ENCODE measurements at regions not wholly inside any gene's neighbourhood (a gene's known extent, or its start where the extent isn't known, plus 50 kb on each side); places are given as distances from the start of the nearest gene placed in this dataset.
A peak's percentile ranks its signal among the peaks of the same experiment; 100 is the strongest.

- no peak for DNase-seq
Measured at GRCh38 chr7:33701927-33702326, 203.4 kb upstream of the BMPER start.

DNA sequence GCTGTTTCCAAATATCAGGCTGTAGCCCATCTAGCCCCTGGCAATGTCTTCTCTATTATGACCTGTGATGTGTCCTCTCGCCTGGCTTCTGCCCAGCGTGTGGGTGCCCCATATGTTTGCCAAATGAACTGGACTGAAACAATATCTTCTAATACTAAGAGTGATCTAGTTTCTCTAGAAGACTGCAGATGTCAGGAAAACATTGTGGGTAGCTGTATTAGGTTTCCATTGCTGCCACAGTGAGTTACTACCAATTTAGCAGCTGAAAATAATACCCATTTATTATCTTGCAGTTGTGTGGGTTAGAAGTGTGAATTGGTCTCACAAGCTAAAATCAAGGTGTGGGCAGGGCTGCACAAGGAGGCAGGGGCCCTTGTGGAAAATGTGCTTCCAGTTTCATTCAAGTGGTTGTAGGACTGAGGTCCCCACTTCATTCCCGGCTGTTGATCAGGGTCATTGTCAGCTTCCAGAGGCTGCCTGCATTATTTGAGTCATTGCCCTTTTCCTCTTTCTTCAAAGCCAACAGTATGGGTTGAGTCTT, 202.8 kb upstream of the BMPER start:
- no peak for DNase-seq

GRCh38 chr7:33705333-33705833, 200.0 kb upstream of the BMPER start:
- DNase-seq = peak; percentile 22

DNA sequence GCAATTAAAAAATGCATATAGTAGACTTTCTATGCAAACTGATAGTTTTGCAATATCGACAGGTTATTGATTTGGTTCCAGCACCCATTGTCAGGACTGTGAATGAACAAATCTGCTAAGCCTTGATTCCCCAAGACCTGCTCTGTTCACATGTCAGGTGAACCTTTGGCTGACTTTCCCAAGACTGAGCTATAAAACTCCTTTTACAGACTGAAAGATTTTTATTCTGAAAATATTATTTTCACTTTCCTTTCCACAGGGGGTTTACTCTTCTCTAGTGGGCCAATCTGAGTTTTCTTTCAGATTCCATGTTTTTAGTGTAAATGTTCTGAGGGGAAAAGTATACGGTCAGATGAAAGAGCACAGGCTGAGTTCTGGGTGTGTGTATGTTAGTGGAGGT, 199.2 kb upstream of the BMPER start:
- DNase-seq = no peak

DNA sequence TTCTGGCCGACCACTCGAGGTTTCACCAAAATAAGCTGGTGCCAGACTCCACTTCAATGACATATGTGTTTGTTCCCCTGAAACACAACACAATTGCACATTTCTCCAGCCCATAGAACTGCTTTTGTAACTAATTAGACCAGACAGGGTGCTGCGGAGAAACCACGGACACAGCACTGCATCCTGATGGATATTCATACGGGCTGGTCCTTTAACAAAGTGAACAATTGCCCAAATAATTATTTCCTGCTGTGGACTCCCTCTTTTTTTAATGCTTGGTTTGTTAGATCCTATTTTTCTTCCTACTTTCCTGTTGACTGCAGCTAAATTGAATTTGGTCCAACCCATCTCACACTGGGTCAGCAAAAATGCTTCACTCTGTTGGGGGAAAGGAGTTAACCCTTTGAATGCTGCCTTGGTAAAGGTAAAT, 198.6 kb upstream of the BMPER start:
- DNase-seq = no peak

DNA sequence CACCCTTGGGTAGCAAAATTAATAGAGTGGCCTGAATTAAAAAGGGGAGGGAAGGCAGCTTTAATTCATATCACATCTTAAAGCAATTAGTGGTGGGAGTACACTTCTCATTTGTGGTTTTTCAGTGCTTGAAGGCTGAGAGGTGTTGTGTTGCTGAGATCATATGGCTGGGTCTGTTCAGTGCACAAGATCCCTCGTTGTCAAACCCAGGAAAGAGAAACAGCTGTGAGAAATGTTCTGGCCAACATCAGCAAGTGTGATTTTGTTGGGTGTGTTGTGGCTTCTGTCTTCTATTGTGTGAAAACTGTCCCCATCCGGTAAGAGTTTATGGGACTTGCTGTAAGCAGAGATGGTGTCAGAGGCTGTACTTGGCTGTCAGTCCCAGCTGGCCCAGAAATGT, 197.9 kb upstream of the BMPER start:
- DNase-seq = peak; percentile 2

GRCh38 chr7:33710608-33711007, 194.7 kb upstream of the BMPER start:
- no peak for DNase-seq

GRCh38 chr7:33711231-33712019, 193.9 kb upstream of the BMPER start:
- DNase-seq = no peak

DNA sequence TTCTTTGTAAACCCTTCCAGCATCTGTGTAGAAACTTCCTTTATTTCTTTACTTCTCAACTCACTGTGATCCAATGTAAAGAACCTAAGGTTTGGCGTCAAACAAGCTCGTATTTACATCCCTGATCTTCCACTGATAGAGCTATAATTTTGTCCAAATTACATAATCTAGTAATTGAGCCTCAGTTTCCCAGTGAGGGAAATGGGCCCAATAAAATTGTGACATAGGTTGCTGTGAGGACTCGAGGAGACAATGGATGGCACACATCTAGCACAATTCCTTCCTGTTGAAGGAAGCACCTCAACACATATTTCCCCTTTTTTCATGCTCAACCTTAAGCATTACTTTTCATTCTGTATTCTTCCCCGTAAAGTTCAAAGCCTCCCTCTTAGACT, 193.3 kb upstream of the BMPER start:
- DNase-seq = no peak

- no peak for DNase-seq
Measured at GRCh38 chr7:33714208-33714607, 191.1 kb upstream of the BMPER start.

GRCh38 chr7:33716581-33717477, 188.5 kb upstream of the BMPER start:
- peak; percentile 2 for DNase-seq

DNA sequence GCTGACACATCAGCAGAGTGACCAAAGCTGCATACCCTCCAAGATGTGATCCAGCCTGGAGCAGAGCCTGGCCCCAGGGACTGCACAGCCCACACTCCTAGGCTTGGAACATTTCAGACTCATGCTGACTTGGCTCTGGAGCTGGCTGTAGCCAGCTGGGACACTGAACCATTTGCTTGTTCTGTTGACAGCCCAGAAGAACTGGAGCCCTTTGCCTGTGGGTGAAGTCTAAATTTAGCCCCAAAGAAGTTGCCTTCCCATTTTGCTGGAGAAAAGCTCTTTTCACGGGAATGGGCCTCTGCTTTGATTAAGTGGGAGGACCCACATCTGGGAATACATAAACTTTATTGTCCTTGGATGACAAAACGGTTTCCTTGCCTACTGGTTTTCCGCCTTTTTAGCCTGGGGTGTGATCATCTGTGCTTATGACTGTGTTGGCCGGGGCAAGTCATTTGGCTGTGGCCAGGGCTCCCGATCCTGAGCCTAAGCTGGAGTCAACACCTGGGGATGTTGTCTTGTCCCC, 186.2 kb upstream of the BMPER start:
- DNase-seq = no peak

GRCh38 chr7:33720139-33720538, 185.2 kb upstream of the BMPER start:
- DNase-seq = no peak

DNA sequence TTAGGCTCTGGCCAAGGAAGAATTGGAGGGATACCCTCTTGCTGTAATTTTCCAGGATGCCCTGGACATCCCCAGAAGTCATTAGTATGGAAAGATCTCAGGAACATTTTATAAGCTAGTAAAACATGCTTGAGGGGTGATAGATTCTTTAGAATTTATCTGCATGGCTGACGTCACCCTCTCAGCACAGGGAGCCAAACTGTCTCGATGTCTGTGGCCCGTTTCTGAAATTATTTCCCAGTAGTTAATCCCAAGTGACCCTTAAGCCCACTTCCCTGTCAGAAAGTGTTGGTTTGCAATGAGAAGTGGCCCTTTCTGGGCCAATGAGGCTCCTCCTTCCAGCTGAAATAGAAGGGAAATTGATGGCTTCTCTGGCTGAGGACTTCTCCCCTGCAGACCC, 184.5 kb upstream of the BMPER start:
- peak; percentile 27 for DNase-seq

- DNase-seq = no peak
Measured at GRCh38 chr7:33721895-33722294, 183.4 kb upstream of the BMPER start.

DNA sequence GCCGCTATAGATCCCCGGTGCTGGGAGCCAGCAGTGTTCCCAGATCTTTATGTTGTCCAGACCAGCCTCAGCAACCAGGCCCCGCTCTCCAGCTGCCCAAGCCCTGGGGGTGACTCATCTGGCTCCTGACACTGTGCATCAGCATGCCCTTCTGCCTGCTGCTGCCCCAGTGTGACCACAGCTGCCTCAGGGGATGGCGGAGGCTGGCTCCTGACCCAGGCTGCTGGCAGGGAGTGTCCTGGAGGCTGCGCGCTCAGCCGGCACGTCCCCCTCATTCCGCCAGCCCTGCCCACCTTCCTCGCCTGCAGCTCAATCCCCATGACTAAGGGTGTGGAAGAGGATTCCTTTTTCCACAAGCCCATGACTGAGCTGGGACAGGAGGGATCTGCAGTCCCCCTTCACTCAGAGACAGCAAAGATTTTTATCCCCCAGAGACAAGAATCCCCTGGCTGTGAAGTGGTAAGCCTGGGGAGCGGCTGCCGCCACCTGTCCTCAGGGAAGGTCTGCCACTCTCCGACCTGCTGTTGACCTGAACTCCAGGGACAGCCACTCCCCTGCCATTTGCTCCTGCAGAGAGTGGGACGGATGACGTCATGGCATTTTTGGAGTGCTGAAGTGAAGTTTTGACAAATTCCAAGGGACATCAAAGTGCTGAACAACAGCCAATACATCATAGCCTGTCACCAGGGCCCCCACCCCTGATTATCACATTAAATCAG, 182.8 kb upstream of the BMPER start:
- no peak for DNase-seq

- DNase-seq = no peak
Measured at GRCh38 chr7:33724201-33724600, 181.1 kb upstream of the BMPER start.

GRCh38 chr7:33725111-33726025, 180.0 kb upstream of the BMPER start:
- peak; percentile 4 for DNase-seq

GRCh38 chr7:33726582-33726981, 178.8 kb upstream of the BMPER start:
- no peak for DNase-seq

DNA sequence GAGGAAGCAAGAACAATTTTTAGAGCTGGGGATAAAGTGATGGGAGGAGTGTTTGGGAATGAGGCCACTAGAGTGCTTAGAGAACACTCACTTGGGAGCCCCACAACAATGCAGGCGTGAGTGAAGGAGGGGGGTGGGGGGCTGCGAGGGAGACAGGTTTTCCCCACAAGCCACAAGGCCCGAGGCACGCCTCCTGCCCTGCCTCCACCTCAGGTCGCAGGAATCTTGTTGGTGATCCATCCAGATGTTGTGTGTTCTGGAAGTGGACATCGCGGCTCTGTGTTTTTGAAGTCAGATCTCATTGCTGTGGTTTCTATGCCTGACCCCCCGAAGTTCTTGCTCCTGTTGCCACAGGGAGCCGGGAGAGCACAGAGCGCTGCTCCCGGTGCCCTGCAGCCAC, 178.0 kb upstream of the BMPER start:
- no peak for DNase-seq

DNA sequence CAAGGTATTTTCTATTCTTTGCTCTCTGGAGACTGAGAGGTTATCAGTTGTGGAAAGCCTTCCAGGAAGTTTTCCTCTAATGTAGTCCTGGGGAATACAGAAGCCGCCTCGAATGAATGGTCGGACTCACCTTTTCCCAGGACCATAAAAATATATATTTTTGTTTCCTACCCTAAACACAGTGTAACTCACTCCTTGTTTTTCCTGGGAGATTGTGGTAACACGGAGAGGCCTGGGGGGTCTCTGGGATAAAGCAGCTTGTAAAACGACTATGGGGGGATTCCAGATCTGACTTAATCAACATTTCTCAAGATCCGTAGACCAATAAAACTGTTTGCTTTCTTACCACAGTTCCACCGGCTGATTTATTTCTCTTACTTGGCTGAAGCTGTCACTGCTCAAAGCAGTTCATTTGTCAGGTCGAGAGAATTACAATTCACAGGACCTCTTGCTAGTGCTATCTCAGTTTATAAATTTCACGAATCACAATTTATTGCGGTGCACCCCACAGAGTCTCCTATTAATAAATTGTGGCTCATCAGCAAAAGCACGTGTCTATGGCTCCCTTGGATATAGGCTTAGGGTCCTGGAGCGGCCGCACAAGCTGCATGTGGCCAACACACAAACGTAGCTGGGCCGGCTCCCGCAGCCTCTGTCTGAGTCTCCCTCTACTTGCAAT, 176.3 kb upstream of the BMPER start:
- DNase-seq = no peak

All from DMS79 treated with DMSO at 0.1 percent for 48 hours (cell line).